Vagina (tissue), 2 donors: ENCODE measurements at regions not wholly inside any gene's neighbourhood (a gene's known extent, or its start where the extent isn't known, plus 50 kb on each side); places are given as distances from the start of the nearest gene placed in this dataset.

Experiments
- POLR2AphosphoS5 ChIP-seq, 2 donors: sonication (generic); formaldehyde crosslinking; IDR thresholded peaks; one replicate each; pipeline ENCODE4 v1.9.0; 2017; ENCODE audit warnings: antibody characterized with exemption in 2 of 2, mild to moderate bottlenecking in 2 of 2, low read depth in 1 of 2; ENCODE audit not compliant: insufficient read depth in 1 of 2
- TF ChIP-seq, protein P1 (sequence below), 3 experiments: fragments of 450-650 bp in 2 of 3; fragments of 200-600 bp in 1 of 3; sonication (generic) in 1 of 3; IDR thresholded peaks; one replicate each; pipeline ENCODE4 v1.5.1; 2017 to 2019; ENCODE audit warnings: antibody characterized with exemption in 3 of 3, mild to moderate bottlenecking in 2 of 3, moderate library complexity in 2 of 3

DNA sequence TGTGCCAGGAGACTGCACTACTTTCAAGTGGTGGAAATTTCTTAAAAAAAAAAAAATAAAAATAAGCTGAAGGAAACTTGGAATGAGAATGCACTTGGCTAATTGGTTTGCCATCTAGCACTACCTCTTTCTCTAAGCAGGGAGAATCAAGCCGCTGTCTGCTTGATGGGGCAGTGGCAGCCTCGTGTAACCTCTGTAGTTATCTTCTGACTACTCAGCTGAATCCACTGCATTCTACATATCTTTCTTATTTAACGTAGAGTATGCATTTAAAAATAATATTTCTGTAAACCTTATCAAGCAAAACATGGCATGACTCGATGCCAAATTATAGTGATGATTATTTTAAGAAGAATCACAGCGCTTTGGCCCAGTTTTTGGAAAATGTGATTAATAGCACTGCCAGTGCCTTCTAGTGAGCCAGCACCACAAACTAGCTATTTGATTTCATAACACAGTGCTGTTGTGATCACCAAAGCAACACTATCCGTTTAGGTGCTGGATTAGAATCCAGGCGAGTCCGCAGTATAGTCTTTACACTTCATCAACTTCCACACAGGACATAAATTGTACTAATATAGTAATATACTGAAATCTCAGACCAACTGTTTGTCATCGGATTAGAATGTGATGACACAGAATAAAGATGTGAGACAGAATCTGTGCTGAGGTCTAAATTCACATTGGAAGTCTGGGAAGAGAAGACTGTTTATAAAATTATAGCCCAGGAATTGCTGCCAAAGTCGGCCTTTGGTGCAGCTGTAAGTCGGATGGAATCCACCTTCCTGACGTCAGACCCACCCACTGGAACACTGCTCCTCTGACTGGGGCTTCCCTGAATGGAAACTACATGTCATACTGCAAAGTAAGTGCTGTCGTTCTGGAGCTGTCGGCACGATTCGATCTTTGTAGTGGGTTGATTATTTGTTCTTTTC, 136.5 kb upstream of the ETAA1 start:
- TF ChIP-seq, protein P1, sequence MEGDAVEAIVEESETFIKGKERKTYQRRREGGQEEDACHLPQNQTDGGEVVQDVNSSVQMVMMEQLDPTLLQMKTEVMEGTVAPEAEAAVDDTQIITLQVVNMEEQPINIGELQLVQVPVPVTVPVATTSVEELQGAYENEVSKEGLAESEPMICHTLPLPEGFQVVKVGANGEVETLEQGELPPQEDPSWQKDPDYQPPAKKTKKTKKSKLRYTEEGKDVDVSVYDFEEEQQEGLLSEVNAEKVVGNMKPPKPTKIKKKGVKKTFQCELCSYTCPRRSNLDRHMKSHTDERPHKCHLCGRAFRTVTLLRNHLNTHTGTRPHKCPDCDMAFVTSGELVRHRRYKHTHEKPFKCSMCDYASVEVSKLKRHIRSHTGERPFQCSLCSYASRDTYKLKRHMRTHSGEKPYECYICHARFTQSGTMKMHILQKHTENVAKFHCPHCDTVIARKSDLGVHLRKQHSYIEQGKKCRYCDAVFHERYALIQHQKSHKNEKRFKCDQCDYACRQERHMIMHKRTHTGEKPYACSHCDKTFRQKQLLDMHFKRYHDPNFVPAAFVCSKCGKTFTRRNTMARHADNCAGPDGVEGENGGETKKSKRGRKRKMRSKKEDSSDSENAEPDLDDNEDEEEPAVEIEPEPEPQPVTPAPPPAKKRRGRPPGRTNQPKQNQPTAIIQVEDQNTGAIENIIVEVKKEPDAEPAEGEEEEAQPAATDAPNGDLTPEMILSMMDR (IDR thresholded peaks at IDR 0.05), result no peak
- peak; percentile 22 to 30 for TF ChIP-seq POLR2AphosphoS5 (IDR thresholded peaks at IDR 0.05; ENCODE audit: insufficient read depth in 1 of 2, low read depth in 1 of 2)
